PC-9 (cell line): ENCODE measurements at regions not wholly inside any gene's neighbourhood (a gene's known extent, or its start where the extent isn't known, plus 50 kb on each side); places are given as distances from the start of the nearest gene placed in this dataset.
A peak's percentile ranks its signal among the peaks of the same experiment; 100 is the strongest.

Experiments used
- BruUV-seq: library from RNA; stranded (reverse); fragments of 400-500 nt; replicated peaks from 2 replicates; lab custom pipeline; 2021; lab: Mats Ljungman, UMichigan
- CTCF ChIA-PET: fragments of 300-600 bp; sonication (Branson Sonifier 250); formaldehyde crosslinking; loops from one replicate; lab custom pipeline; 2022; ENCODE audit warnings: antibody characterized with exemption; lab: Charles Lee
- POLR2A ChIA-PET: fragments of 300-600 bp; sonication (Branson Sonifier 250); formaldehyde crosslinking; loops from one replicate; lab custom pipeline; 2022; ENCODE audit warnings: antibody characterized with exemption; ENCODE audit not compliant: unreplicated experiment; lab: Charles Lee
- DNase-seq, 2 experiments: peaks; one replicate each; pipeline versions ENCODE4 v3.0.0 to v3.0.0-alpha.2; 2015 to 2022; ENCODE audit warnings: mixed read lengths in 1 of 2
- H2AFZ ChIP-seq: fragments of 200-600 bp; sonication (generic); 2 replicates; pipeline ENCODE4 v1.8.1; 2017; ENCODE audit warnings: antibody characterized with exemption
- H3F3A ChIP-seq: fragments of 200-600 bp; sonication (generic); 2 replicates; pipeline ENCODE4 v1.8.1; 2017; ENCODE audit warnings: antibody characterized with exemption, mild to moderate bottlenecking, low read depth; ENCODE audit not compliant: insufficient read depth
- H3K27ac ChIP-seq: fragments of 200-600 bp; sonication (generic); 2 replicates; pipeline ENCODE4 v1.6.1; 2016; ENCODE audit warnings: mixed run types
- H3K27me3 ChIP-seq: fragments of 200-600 bp; sonication (generic); 2 replicates; pipeline ENCODE4 v1.6.1; 2016; ENCODE audit warnings: low read depth, mixed run types; ENCODE audit not compliant: insufficient read depth
- H3K36me3 ChIP-seq: fragments of 200-600 bp; sonication (generic); 2 replicates; pipeline ENCODE4 v1.6.1; 2016; ENCODE audit warnings: low read depth, mixed run types
- H3K4me1 ChIP-seq: fragments of 200-600 bp; sonication (generic); replicated peaks from 2 replicates; pipeline ENCODE4 v1.6.1; 2016; ENCODE audit warnings: mixed run types; ENCODE audit not compliant: insufficient read depth
- H3K4me2 ChIP-seq: fragments of 200-600 bp; sonication (generic); 2 replicates; pipeline ENCODE4 v1.6.1; 2017; ENCODE audit warnings: mixed run types
- H3K4me3 ChIP-seq: fragments of 200-600 bp; sonication (generic); 2 replicates; pipeline ENCODE4 v1.6.1; 2016; ENCODE audit warnings: mixed run types
- H3K79me2 ChIP-seq: fragments of 200-600 bp; sonication (generic); 2 replicates; pipeline ENCODE4 v1.6.1; 2017; ENCODE audit warnings: low read depth, mixed run types
- H3K9me2 ChIP-seq: fragments of 200-600 bp; sonication (generic); 2 replicates; pipeline ENCODE4 v1.8.1; 2017; ENCODE audit warnings: mild to moderate bottlenecking; ENCODE audit not compliant: insufficient read depth
- H3K9me3 ChIP-seq: fragments of 200-600 bp; sonication (generic); 2 replicates; pipeline ENCODE4 v1.8.1; 2016; ENCODE audit warnings: low read depth; ENCODE audit not compliant: insufficient read depth
- H4K20me1 ChIP-seq: fragments of 200-600 bp; sonication (generic); 2 replicates; pipeline ENCODE4 v1.8.1; 2017; ENCODE audit not compliant: insufficient read depth
- CTCF ChIP-seq: fragments of 200-600 bp; sonication (generic); conservative IDR thresholded peaks from 2 replicates; pipeline ENCODE4 v1.6.1; 2017; ENCODE audit warnings: mixed run types, antibody characterized with exemption, mild to moderate bottlenecking, moderate library complexity
- EZH2 ChIP-seq: fragments of 200-600 bp; sonication (generic); IDR thresholded peaks from 2 replicates; pipeline ENCODE4 v1.8.0; 2017; ENCODE audit warnings: antibody characterized with exemption, low read depth
- intact Hi-C: fragments of 100-400 bp; cut with micrococcal nuclease; formaldehyde crosslinking; loops from one replicate; pipeline ENCODE4 v1.10.0; 2022; ENCODE audit not compliant: unreplicated experiment

GRCh38 chr4:137768196-137768595, 235.9 kb upstream of the PCDH18 start:
- Histone ChIP-seq H3K9me3 (no peaks in the 10 kb centered on the region), H3K4me3 (no peak overlapping the region), H3K4me2 (no peak overlapping the region), H3F3A (no peaks in the 10 kb centered on the region), H3K79me2 (no peaks in the 10 kb centered on the region), H2AFZ (no peak overlapping the region), H3K36me3 (no peaks in the 10 kb centered on the region), H4K20me1 (no peaks in the 10 kb centered on the region), H3K9me2 (no peaks in the 10 kb centered on the region), H3K27ac (no peak overlapping the region), H3K4me1 (no peaks in the 10 kb centered on the region), H3K27me3 (no peaks in the 10 kb centered on the region)
- POLR2A ChIA-PET: no interaction called here
- intact Hi-C loops: no loop called here
- BruUV-seq: no TSS peak
- CTCF ChIA-PET: no interaction called here
- no peak for TF ChIP-seq EZH2
- TF ChIP-seq CTCF: no peak
- DNase-seq: no peak

GRCh38 chr4:137762591-137762990, 230.3 kb upstream of the PCDH18 start:
- intact Hi-C loops: no loop called here
- no peaks in the 10 kb centered on the region for H4K20me1 ChIP-seq
- H3K79me2 ChIP-seq: no peaks in the 10 kb centered on the region
- no peak overlapping the region for H3K27ac ChIP-seq
- no peak for DNase-seq
- BruUV-seq: no TSS peak
- H3K4me2 ChIP-seq: no peak overlapping the region
- POLR2A ChIA-PET: no interaction called here
- CTCF ChIA-PET: no interaction called here
- TF ChIP-seq CTCF (no peak), EZH2 (no peak)
- H3K9me3 ChIP-seq: no peaks in the 10 kb centered on the region
- H3K9me2 ChIP-seq: no peaks in the 10 kb centered on the region
- H3F3A ChIP-seq: no peaks in the 10 kb centered on the region
- H2AFZ ChIP-seq: no peak overlapping the region
- H3K27me3 ChIP-seq: no peaks in the 10 kb centered on the region
- H3K4me1 ChIP-seq: no peaks in the 10 kb centered on the region
- no peak overlapping the region for H3K4me3 ChIP-seq
- H3K36me3 ChIP-seq: no peaks in the 10 kb centered on the region

- CTCF ChIA-PET: no interaction called here
- DNase-seq: peak; percentile 9 to 35
- TF ChIP-seq EZH2: no peak
- TF ChIP-seq CTCF: no peak
- Histone ChIP-seq H3K4me2 (no peak overlapping the region), H3F3A (no peaks in the 10 kb centered on the region), H3K27me3 (no peaks in the 10 kb centered on the region), H2AFZ (no peak overlapping the region), H3K4me1 (0 out of 2 replicates have a peak, but pooled peaks cover 4% of the 10 kb centered on the region), H3K27ac (peak overlapping the region; percentile 21; the same call in 1 of the 2 replicates), H3K4me3 (no peak overlapping the region), H4K20me1 (no peaks in the 10 kb centered on the region), H3K9me3 (no peaks in the 10 kb centered on the region), H3K36me3 (no peaks in the 10 kb centered on the region), H3K9me2 (no peaks in the 10 kb centered on the region; the same call in 1 of the 2 replicates), H3K79me2 (no peaks in the 10 kb centered on the region)
- no TSS peak for BruUV-seq
- intact Hi-C loops: no loop called here
- POLR2A ChIA-PET: no interaction called here
These were observed 222.6 kb upstream of the PCDH18 start for GRCh38 chr4:137754652-137755471.
